Endometrial microvascular endothelial cells (primary cell): ENCODE measurements at regions not wholly inside any gene's neighbourhood (a gene's known extent, or its start where the extent isn't known, plus 50 kb on each side); places are given as distances from the start of the nearest gene placed in this dataset.

Experiments used
- in situ Hi-C: cut with HindIII; loops from 2 replicates; pipeline ENCODE4 v1.10.0; 2017; ENCODE audit warnings: low sequenced_read_pairs, low pct_unique_long_range_greater_than_20kb; ENCODE audit errors: inconsistent ontology term

- in situ Hi-C loops, result no loop called here
Observed at GRCh38 chr1:234684856-234685255, 74.9 kb upstream of the IRF2BP2 start.

- in situ Hi-C loops, result no loop called here
Observed at GRCh38 chr1:234683861-234684632, 74.1 kb upstream of the IRF2BP2 start.

- in situ Hi-C loops, result no loop called here
Observed at GRCh38 chr1:234683127-234683860, 73.3 kb upstream of the IRF2BP2 start.

- in situ Hi-C loops, result no loop called here
Observed at GRCh38 chr1:234681990-234682389, 72.0 kb upstream of the IRF2BP2 start.

GRCh38 chr1:234681065-234681464, 71.1 kb upstream of the IRF2BP2 start:
- in situ Hi-C loops, result no loop called here

GRCh38 chr1:234680331-234680904, 70.4 kb upstream of the IRF2BP2 start:
- in situ Hi-C loops, result no loop called here

- in situ Hi-C loops, result no loop called here
Observed at GRCh38 chr1:234676103-234676594, 66.2 kb upstream of the IRF2BP2 start.

GRCh38 chr1:234675572-234675971, 65.6 kb upstream of the IRF2BP2 start:
- in situ Hi-C loops, result no loop called here

GRCh38 chr1:234675006-234675405, 65.0 kb upstream of the IRF2BP2 start:
- in situ Hi-C loops, result no loop called here

- in situ Hi-C loops, result no loop called here
Observed at GRCh38 chr1:234674218-234674815, 64.3 kb upstream of the IRF2BP2 start.

GRCh38 chr1:234672349-234673135, 62.6 kb upstream of the IRF2BP2 start:
- in situ Hi-C loops, result no loop called here

GRCh38 chr1:234670967-234671626, 61.1 kb upstream of the IRF2BP2 start:
- in situ Hi-C loops, result no loop called here

GRCh38 chr1:234669499-234669898, 59.5 kb upstream of the IRF2BP2 start:
- in situ Hi-C loops, result no loop called here

GRCh38 chr1:234668577-234668955, 58.6 kb upstream of the IRF2BP2 start:
- in situ Hi-C loops, result no loop called here

- in situ Hi-C loops, result no loop called here
Observed at GRCh38 chr1:234667600-234668576, 57.9 kb upstream of the IRF2BP2 start.

- in situ Hi-C loops, result no loop called here
Observed at GRCh38 chr1:234666761-234667160, 56.8 kb upstream of the IRF2BP2 start.

- in situ Hi-C loops, result no loop called here
Observed at GRCh38 chr1:234665975-234666605, 56.1 kb upstream of the IRF2BP2 start.
